HG02938 (cell line): ENCODE measurements at regions not wholly inside any gene's neighbourhood (a gene's known extent, or its start where the extent isn't known, plus 50 kb on each side); places are given as distances from the start of the nearest gene placed in this dataset.

Source experiments
- ATAC-seq: cut with Tn5 transposase; IDR thresholded peaks from one replicate; pipeline ENCODE4 v1.9.1; 2021; ENCODE audit warnings: mild to moderate bottlenecking, moderate library complexity; ENCODE audit not compliant: unreplicated experiment

DNA sequence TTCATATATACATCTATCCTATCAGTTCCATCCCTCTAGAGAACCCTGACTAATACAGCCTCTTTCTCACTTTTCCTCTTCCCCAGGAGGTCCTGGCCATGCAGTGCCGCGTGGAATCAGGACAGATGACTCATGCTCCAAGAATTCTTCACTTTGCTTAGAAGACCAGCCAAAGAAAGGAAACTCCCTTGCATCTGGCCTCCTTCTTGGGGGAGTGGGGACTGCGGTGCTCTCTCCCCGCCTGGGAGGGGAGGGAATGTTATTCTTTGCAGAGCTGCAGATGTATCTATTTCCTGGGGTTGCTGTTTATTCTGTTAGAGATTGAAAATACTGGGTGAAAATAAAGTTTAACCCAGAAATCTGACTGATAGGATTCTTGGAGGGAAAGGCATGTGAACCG, 111.5 kb upstream of the SH3BP4 start:
- ATAC-seq: no peak

- no peak for ATAC-seq
Observed at GRCh38 chr2:234839285-234839684, 112.5 kb upstream of the SH3BP4 start.

DNA sequence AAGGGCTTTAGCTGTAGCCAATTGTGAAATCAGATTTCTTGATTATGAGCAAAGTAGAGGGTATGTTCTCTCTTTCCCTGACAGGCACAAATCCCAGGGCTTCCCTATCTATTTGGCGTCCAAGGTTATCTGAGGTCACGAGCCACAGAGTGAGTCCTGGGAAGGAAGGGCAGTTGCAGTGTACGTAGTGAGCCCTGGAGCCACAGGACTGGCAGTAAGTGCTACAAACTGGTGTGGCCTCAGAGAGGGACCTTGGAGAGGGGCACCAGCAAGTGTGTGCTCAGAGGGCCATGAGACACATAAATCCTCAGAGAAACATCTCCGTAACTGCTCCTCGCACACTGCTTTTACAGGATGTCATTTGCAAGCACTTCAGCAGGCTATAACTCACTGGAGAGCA, 115.5 kb upstream of the SH3BP4 start:
- ATAC-seq: no peak

DNA sequence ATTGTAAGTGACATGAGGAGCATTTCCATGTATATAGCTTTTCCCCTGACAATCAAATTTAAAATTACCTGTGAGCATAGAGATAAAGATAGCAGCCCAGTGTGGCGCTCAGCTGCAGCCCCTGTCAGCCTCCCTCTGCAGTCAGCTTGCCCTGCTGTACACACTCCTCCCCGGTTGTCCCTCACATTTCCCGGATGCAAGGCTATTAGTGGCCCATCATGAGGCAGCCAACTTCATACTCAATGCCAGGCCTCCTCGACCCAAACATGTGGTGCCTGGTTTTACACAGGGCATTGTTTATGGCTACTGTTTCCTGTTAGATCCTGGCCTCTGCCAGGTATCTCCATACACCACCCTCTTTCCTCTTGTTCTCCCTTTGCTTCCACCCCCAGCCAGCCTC, 116.1 kb upstream of the SH3BP4 start:
- ATAC-seq: no peak

DNA sequence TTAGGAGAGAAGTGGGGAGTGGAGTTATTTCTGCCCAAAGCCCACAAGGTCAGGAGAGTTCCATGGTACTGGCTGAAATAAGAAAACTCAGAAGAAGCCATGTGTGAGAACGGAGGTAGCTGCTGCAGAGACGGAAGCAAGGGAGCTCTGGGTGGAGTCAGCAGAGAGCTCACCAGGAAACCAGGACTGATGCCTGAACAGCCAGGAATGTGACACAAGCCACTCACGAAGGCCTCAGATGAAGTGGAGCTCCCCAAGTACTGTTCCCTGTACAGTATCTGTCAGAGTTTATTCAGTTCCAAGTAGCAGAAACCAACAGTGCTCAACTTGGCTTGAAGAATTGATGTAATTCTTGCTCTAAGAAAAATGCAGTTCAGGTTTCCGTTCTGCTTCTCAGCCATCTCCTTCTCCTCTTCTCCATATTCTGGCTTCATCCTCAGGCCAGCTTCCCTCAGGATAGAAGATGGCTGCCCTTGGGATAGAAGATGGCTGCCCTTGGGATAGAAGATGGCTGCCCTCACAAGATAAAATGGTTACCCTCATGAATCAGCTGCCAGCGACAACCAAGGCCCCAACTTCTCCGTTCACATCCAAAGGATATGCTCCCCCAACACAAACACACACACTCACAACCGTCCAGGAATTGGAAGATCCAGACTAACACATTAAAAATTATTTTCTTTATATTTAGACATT, 117.4 kb upstream of the SH3BP4 start:
- ATAC-seq: no peak

DNA sequence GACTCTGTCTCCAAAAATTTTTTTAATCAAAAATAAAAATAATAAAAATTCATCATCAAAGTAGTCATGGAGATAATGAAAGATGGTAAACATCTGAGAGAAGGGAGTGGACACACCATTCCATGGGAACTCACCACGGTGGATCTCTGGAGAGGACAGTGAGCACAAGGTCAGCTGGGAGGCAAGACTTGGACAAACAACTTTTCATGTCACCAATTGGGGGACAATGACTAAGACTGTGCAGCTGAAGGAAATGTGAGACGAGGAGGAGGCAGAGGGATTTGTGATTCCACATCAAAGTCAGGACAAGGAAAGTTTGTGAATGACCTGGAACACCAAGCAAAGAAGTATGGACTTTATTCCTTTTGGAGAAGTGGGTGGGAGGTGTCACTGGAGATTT, 121.0 kb upstream of the SH3BP4 start:
- ATAC-seq: no peak

DNA sequence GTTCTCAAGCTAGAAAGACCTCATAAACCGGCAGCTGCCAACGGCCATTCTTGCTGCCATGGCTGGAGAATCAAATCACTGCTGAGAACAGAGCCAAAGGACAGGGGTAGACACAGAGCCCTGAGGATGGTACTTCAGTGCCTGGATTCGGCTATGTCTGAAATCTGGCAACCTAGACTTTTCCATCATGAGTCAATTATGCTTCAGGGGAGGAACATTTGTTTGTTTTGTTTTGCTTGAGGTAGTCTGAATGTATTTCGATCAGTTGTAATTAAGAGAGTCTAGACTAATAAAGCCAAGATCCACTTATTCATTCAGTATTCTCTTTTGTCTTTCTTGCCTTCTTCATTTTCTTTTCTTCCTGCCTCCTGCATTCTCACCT, 122.8 kb upstream of the SH3BP4 start:
- ATAC-seq: no peak

- no peak for ATAC-seq
Observed at GRCh38 chr2:234828382-234829073, 123.3 kb upstream of the SH3BP4 start.

GRCh38 chr2:234827096-234827860, 124.5 kb upstream of the SH3BP4 start:
- ATAC-seq: no peak

GRCh38 chr2:234826681-234827080, 125.1 kb upstream of the SH3BP4 start:
- no peak for ATAC-seq

- no peak for ATAC-seq
Observed at GRCh38 chr2:234825616-234826015, 126.2 kb upstream of the SH3BP4 start.

DNA sequence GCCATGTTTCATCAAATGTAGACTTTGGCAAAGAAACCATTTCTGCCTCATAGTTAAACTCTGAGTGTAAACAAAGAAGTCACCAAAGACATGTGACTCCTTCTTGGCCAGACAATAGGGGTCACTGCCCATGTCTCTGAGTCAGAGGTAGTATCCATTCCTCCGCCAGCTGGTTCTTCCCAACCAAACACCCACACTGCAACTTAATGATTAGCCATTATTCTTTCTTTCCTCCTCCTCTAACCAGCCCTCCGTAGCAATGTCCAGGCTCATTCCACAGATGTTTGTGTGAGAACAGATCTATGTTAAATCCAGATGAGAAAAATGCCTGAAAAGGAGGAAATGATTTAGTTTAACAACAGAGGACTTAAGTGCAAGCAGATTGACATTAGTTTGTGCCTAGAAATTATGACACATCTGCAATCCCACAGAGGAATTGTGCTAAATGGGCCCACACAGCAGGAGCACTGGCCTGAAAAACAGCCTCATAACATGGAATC, 127.9 kb upstream of the SH3BP4 start:
- no peak for ATAC-seq

DNA sequence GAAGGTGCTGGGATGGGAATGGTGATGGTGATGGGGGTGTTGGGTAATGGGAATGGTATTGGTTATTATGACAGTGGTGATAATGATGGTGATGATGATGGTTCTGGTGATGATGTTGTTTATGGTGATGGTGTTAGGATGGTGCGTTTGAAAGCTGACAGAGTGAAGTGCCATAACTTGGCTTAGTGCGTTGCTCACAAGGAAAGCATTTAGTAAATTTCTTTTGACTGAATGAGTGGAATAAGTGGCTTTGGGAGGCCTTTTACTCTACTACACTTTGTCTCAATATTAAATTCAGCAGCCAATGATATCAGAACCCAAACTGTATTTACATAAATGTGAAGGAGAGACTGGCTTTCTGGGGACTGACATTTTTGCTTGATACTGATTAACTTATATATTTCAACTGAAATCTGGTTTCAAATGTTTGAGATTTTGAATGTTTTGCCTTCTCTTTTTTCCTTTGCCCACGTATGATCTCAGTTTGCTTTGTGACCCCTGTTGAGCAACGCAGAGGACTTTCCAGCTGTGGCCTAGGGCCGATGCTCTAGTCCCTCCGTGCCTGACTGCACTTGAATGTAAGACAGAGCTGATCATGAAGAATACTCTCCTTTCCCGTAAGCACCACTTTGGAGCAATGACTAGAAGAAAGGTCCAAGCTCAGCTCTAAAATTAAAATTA, 128.5 kb upstream of the SH3BP4 start:
- ATAC-seq: no peak

- no peak for ATAC-seq
Observed at GRCh38 chr2:234821946-234822475, 129.8 kb upstream of the SH3BP4 start.

- no peak for ATAC-seq
Observed at GRCh38 chr2:234818937-234819336, 132.9 kb upstream of the SH3BP4 start.

- no peak for ATAC-seq
Observed at GRCh38 chr2:234816491-234816890, 135.3 kb upstream of the SH3BP4 start.

- no peak for ATAC-seq
Observed at GRCh38 chr2:234816056-234816455, 135.8 kb upstream of the SH3BP4 start.

DNA sequence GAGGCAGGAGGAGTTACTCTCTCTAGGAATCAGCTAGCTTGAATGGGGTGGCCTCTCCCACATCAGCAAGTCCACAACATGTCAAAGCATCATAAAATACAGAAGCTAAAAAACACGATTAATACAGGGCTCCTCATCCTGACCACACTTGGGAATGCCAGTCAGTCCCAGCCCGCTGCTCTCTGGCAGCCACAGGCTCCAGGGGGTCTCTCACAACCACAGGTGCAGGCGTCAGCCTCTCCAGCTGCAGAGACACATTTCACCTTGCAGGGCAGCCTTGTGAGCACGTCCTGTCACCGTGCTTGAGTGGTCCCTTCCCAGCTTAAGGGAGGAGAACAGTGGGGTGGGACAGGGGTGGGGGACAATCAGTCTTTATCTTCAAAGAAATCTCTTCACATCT, 137.4 kb upstream of the SH3BP4 start:
- no peak for ATAC-seq

GRCh38 chr2:234812851-234813250, 139.0 kb upstream of the SH3BP4 start:
- ATAC-seq: no peak

DNA sequence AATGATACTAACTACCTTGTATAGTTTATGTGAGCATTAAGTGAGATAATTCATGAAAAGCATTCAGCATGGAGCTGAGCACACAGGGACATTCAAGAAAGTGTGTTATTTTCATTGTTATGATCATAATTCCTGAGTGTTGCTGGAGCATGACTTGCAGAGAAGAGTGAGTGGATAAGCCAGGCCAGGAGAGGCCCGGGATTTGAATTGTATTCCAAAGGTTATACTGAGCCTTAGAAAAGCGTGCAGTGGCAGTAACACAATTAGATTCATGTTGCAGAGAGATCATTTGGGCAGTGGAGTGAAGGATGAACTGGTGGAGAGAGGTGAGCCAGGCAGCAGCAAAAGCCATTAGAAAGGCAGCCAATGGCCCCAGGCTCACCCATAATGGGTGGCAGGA, 142.9 kb upstream of the SH3BP4 start:
- no peak for ATAC-seq

DNA sequence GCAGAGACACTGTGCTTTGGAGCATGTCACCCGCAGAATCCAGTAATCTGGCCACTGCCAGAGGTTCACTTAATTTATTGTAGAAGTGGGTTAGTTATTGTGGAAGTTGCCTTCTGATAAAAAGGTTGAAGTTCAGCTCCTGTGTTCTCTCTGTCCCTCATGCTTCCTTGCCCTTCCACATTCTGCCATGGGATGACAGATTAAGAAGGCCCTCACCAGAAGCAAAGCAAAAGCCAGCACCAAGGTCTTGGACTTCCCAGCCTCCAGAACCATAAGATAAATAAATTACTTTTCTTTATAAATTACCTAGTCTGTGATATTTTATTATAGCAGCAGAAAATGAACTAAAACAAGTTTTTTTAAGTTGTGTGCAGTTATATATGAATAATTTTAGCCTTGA, 145.0 kb upstream of the SH3BP4 start:
- no peak for ATAC-seq
